Mammary epithelial cell (primary cell): ENCODE measurements at regions not wholly inside any gene's neighbourhood (a gene's known extent, or its start where the extent isn't known, plus 50 kb on each side); places are given as distances from the start of the nearest gene placed in this dataset.

ENCODE experiments used
- CTCF ChIP-seq, 2 donors: IDR thresholded peaks in 1 of 2; conservative IDR thresholded peaks in 1 of 2; 2 replicates each; pipeline ENCODE4 v1.5.1; 2011 to 2012; ENCODE audit warnings: inconsistent platforms in 2 of 2, low read length in 2 of 2, mild to moderate bottlenecking in 2 of 2, control low read depth in 1 of 2, low read depth in 1 of 2; ENCODE audit not compliant: insufficient read depth in 1 of 2; ENCODE audit errors: extremely low read depth in 1 of 2
- EZH2 ChIP-seq: IDR thresholded peaks from 2 replicates; pipeline ENCODE4 v1.6.1; 2012; ENCODE audit warnings: low read length, inconsistent platforms, borderline replicate concordance

GRCh38 chr2:109721626-109722025, 72.5 kb upstream of the RGPD5 start:
- TF ChIP-seq CTCF (conservative IDR thresholded peaks at IDR 0.05 in 1 of 2, IDR thresholded peaks at IDR 0.05 in 1 of 2; ENCODE audit: extremely low read depth in 1 of 2, insufficient read depth in 1 of 2, low read depth in 1 of 2, low read length in 2 of 2) = no peak
- TF ChIP-seq EZH2 = no peak
